ENCODE measurements at regions not wholly inside any gene's neighbourhood (a gene's known extent, or its start where the extent isn't known, plus 50 kb on each side); places are given as distances from the start of the nearest gene placed in this dataset.

- no peak for DNase-seq
Measured at GRCh38 chr12:25757037-25757665, 201.3 kb upstream of the RASSF8 start.

GRCh38 chr12:25759752-25760151, 198.7 kb upstream of the RASSF8 start:
- no peak for DNase-seq

- no peak for DNase-seq
Measured at GRCh38 chr12:25761356-25761755, 197.1 kb upstream of the RASSF8 start.

GRCh38 chr12:25764409-25764808, 194.1 kb upstream of the RASSF8 start:
- no peak for DNase-seq

- DNase-seq = no peak
Measured at GRCh38 chr12:25764892-25765291, 193.6 kb upstream of the RASSF8 start.

- no peak for DNase-seq
Measured at GRCh38 chr12:25767606-25768005, 190.9 kb upstream of the RASSF8 start.

GRCh38 chr12:25768151-25768550, 190.3 kb upstream of the RASSF8 start:
- no peak for DNase-seq

GRCh38 chr12:25769082-25769945, 189.2 kb upstream of the RASSF8 start:
- no peak for DNase-seq

- DNase-seq = no peak
Measured at GRCh38 chr12:25771041-25771440, 187.4 kb upstream of the RASSF8 start.

- DNase-seq = no peak
Measured at GRCh38 chr12:25771476-25771875, 187.0 kb upstream of the RASSF8 start.

GRCh38 chr12:25775968-25776367, 182.5 kb upstream of the RASSF8 start:
- DNase-seq = peak; percentile 3 to 22

GRCh38 chr12:25780771-25781170, 177.7 kb upstream of the RASSF8 start:
- DNase-seq = peak; percentile 31 to 46

GRCh38 chr12:25781232-25781631, 177.2 kb upstream of the RASSF8 start:
- DNase-seq = peak in 1 of 2 experiments; percentile 8

- no peak for DNase-seq
Measured at GRCh38 chr12:25783566-25783965, 174.9 kb upstream of the RASSF8 start.

GRCh38 chr12:25784669-25785068, 173.8 kb upstream of the RASSF8 start:
- no peak for DNase-seq

- no peak for DNase-seq
Measured at GRCh38 chr12:25785134-25785533, 173.3 kb upstream of the RASSF8 start.

GRCh38 chr12:25787701-25788100, 170.8 kb upstream of the RASSF8 start:
- DNase-seq = no peak

GRCh38 chr12:25788707-25789442, 169.6 kb upstream of the RASSF8 start:
- no peak for DNase-seq

GRCh38 chr12:25789541-25789944, 168.9 kb upstream of the RASSF8 start:
- DNase-seq = no peak

GRCh38 chr12:25792031-25792430, 166.5 kb upstream of the RASSF8 start:
- DNase-seq = no peak

- no peak for DNase-seq
Measured at GRCh38 chr12:25793196-25793595, 165.3 kb upstream of the RASSF8 start.

GRCh38 chr12:25794571-25794970, 163.9 kb upstream of the RASSF8 start:
- DNase-seq = no peak

GRCh38 chr12:25796523-25797000, 161.9 kb upstream of the RASSF8 start:
- DNase-seq = peak; percentile 73 to 83

GRCh38 chr12:25797386-25797785, 161.1 kb upstream of the RASSF8 start:
- peak in 1 of 2 experiments; percentile 8 for DNase-seq

Data from NCI-H526 (cell line).